SU-DHL-6 (cell line): ENCODE measurements at regions not wholly inside any gene's neighbourhood (a gene's known extent, or its start where the extent isn't known, plus 50 kb on each side); places are given as distances from the start of the nearest gene placed in this dataset.

Experiments
- CTCF ChIP-seq: fragments of 200-600 bp; sonication (generic); IDR thresholded peaks from one replicate; pipeline ENCODE4 v1.5.1; 2017; ENCODE audit warnings: antibody characterized with exemption, mild to moderate bottlenecking, low read length, moderate library complexity; ENCODE audit not compliant: insufficient read depth, poor library complexity, severe bottlenecking
- EZH2phosphoT487 ChIP-seq: fragments of 200-600 bp; sonication (generic), shearing (Covaris generic); conservative IDR thresholded peaks from 2 replicates; pipeline ENCODE4 v1.6.1; 2018; ENCODE audit warnings: mild to moderate bottlenecking, antibody characterized with exemption, low read length, moderate library complexity, mixed read lengths

- TF ChIP-seq CTCF: no peak
- no peak for TF ChIP-seq EZH2phosphoT487
Observed at GRCh38 chr6:74152096-74152675, 456.2 kb downstream of the CD109 start.
